A673 (cell line): ENCODE measurements at regions not wholly inside any gene's neighbourhood (a gene's known extent, or its start where the extent isn't known, plus 50 kb on each side); places are given as distances from the start of the nearest gene placed in this dataset.

Source experiments
- EZH2 ChIP-seq: fragments of 200-600 bp; sonication (generic); IDR thresholded peaks from 2 replicates; pipeline ENCODE4 v1.6.1; 2017; ENCODE audit warnings: borderline replicate concordance, low read depth, mild to moderate bottlenecking, mixed read lengths, antibody characterized with exemption, low read length; ENCODE audit not compliant: poor library complexity, severe bottlenecking
- TF ChIP-seq, protein P1 (sequence below): fragments of 300-800, 200-600 bp; sonication (generic); conservative IDR thresholded peaks from 2 replicates; pipeline ENCODE4 v1.5.1; 2017; ENCODE audit warnings: low read depth, mild to moderate bottlenecking, antibody characterized with exemption, low read length, moderate library complexity, mixed read lengths

GRCh38 chr2:16361261-16361995 lies 304.2 kb downstream of the CYRIA start:
- TF ChIP-seq, protein P1, sequence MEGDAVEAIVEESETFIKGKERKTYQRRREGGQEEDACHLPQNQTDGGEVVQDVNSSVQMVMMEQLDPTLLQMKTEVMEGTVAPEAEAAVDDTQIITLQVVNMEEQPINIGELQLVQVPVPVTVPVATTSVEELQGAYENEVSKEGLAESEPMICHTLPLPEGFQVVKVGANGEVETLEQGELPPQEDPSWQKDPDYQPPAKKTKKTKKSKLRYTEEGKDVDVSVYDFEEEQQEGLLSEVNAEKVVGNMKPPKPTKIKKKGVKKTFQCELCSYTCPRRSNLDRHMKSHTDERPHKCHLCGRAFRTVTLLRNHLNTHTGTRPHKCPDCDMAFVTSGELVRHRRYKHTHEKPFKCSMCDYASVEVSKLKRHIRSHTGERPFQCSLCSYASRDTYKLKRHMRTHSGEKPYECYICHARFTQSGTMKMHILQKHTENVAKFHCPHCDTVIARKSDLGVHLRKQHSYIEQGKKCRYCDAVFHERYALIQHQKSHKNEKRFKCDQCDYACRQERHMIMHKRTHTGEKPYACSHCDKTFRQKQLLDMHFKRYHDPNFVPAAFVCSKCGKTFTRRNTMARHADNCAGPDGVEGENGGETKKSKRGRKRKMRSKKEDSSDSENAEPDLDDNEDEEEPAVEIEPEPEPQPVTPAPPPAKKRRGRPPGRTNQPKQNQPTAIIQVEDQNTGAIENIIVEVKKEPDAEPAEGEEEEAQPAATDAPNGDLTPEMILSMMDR: no peak
- TF ChIP-seq EZH2: no peak
